HG02759 (cell line): ENCODE measurements at regions not wholly inside any gene's neighbourhood (a gene's known extent, or its start where the extent isn't known, plus 50 kb on each side); places are given as distances from the start of the nearest gene placed in this dataset.
"Not testable (repeated sequence)": the region's sequence is repeated elsewhere in the genome, so short reads cannot be mapped to it uniquely, and the experiment has no call there.

ENCODE experiments used
- ATAC-seq: cut with Tn5 transposase; IDR thresholded peaks from one replicate; pipeline ENCODE4 v1.9.1; 2021; ENCODE audit warnings: mild to moderate bottlenecking, moderate library complexity; ENCODE audit not compliant: unreplicated experiment

DNA sequence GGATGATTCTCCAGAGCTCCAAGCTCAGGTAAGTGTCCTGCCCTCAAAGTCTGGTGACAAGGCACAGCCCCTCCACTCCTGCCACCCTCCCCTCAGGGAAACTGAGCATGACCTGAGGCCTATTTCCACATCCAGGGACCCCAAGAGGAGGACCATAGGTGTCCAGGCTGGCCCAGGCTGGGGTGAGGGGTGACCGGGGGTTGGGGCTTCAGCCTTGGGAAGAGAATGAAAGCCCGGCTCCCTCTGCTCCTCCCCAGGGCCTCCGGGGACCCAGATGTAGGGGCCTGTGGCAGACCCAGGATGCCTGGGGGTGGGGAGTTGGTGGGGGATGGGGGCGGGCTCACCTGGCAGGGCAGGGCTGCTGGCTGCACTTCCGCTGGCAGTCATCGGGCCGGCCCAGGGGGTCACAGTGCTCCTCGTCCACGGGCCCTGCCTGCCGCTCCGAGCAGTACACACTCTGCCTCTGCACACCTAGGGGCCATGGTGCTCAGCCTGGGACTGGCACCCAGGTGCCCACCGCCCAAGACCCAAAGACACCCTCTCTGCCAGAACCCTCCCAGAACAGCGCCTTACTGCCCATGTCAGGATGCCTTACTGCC, 116.5 kb upstream of the AKAP13 start:
- not testable (repeated sequence) for ATAC-seq

DNA sequence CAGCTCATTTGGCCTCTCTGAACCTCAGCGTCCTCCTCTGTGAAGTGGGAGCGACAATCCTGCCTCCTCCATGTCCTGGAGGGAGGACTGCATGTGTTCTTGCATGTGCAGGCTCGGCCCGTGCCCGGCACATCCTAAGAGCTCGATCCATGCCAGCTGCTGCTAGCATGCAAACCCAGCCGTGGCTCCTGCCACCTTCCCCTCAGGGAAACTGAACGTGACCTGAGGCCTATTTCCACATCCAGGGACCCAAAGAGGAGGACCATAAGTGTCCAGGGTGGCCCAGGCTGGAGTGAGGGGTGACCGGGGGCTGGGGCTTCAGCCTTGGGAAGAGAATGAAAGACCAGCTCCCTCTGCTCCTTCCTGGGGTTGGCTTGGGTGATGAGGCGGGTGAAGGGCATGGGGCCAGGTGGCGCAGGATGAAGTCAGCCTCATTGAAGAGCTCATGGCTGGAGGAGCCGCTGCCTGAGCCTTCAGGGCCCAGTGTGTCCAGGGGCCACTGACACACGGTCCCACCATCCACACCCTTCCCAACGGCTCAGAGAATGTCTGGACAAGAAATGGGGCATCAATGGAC, 115.7 kb upstream of the AKAP13 start:
- ATAC-seq = not testable (repeated sequence)

DNA sequence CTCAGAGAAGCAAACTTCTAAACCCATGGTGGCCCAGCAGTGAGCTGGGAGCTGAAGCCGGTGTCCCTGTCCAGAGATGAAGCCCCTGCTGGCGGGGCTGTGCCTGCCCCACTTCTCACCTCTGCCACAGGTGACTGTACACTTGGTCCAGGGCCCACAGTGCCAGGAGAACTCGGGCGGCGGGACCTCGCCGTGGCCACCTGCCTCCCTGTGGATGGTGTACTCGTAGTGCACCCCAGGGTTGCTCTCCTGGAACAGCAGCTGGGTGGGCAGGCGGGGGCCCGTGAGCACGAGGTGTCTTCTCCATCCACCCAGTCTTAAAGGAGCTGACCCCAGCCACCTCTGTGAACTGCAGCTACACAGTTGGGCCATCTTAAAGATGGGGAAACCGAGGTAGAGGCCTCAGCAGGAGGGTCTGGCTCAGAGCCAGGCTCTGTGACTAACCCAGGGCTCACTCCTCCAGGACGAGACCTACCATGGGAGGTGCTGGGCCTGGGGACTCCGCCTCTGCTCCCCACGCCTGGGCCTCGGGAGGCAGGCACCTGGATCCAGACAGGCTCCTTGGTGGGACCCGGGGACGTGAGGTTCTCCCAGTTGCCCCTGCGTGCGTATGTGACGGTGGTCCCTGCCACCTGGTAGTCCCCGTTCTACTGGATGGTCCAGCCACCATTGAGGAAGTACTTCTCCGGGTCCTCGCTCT, 113.1 kb upstream of the AKAP13 start:
- ATAC-seq = not testable (repeated sequence)

DNA sequence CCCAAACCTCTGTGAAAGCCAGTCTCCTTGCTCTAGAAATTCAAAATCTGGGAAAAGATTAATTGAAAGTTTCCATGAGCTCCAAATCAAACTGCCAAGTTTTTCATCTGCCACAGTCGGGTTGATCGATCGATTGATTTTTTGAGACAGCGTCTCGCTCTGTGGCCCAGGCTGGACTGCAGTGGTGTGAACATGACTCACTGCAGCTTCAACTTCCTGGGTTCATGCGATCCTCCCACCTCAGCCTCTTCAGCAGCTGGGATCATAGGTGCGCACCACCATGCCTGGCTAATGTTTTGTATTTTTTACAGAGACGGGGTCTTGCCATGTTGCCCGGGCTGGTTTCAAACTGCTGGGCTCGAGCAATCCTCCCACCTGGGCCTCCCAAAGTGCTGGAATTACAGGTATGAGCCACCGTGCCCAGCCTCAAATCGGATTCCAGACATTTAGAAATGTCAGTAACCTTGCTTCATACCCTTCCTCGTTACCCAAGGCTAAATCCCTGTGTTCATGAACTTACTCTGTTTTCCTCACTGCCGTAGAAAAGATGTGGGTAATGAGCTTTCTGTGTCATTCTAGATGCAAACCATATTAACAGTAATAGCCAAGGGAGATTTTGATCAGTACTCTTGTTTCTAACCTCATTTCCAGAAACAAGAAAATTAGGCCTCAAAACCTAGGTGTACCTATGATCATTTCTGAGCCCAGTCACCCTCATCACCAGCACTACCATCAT, 105.9 kb upstream of the AKAP13 start:
- no peak for ATAC-seq

DNA sequence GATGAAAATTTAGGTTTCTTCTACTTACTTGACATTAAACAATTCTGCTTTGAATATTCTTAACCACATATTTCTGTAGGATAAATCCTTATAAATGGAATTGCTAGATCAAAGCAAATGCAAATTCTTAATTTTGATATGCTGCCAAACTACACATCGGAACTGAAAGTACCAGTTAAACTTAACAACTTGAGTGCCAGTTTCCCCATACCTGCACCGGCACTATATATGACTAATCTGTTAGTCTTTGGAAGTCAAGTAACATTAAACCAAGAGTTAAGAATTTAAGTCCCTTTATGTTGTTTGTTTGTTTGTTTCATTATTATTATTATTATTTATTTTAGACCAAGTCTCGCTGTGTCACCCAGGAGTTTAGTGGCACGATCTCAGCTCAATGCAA, 103.9 kb upstream of the AKAP13 start:
- no peak for ATAC-seq

DNA sequence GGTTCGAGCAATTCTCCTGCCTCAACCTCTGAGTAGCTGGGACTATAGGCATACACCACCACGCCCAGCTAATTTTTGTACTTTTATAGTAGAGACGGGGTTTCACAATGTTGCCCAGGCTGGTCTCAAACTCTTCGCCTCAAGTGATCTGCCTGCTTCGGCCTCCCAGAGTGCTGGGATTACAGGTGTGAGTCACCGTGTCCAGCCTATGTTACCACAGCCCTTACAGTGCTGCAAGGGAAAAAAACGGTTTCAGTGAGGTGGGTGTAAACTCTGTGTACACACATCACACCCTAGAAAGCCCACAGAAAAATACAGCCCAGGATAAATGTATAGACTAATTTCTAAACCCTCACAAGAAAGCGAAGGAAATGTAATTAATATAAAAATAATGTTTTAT, 103.5 kb upstream of the AKAP13 start:
- ATAC-seq = no peak

DNA sequence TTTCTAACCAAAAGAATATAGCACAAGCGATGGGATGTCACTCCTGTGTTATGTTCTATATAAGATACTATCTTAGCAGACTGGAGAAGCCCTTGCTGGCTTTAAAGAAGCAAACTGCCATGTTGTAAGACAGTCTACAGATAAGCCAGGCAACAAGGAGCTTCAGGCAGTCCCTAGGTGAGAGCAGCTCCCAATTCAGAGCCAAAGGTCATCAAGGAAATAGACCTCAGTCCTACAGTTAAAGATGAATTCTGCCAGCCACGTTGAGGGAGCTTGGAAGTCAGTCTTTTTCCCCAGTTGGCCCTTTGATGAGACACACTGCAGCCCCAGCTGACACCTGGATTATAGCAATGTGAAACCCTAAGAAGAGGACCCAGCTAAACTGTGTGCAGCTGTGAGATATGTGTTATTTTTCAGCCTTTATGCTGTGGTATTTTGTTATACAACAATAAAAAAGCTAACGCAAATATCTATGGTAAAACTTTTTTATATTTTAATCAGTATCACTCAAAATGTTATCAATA, 102.5 kb upstream of the AKAP13 start:
- ATAC-seq = no peak

DNA sequence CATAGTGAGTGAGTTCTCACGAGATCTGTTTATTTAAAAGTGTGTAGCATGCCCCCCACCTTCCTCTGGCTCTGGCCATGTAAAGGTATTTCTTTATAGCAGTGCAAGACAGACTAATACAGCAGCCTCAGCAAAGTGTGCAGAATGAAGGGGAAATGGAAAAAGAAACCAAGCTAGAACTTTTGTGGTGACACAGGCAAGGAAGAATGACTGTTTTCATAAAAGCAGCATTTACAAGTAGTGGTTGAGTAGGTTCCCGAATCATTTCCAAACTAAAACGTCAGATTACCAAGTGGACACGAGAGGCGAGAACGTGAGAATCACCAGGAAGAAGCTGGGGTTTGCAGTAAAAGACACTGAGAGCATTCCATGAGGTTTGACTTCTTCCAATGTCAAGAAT, 100.2 kb upstream of the AKAP13 start:
- no peak for ATAC-seq

DNA sequence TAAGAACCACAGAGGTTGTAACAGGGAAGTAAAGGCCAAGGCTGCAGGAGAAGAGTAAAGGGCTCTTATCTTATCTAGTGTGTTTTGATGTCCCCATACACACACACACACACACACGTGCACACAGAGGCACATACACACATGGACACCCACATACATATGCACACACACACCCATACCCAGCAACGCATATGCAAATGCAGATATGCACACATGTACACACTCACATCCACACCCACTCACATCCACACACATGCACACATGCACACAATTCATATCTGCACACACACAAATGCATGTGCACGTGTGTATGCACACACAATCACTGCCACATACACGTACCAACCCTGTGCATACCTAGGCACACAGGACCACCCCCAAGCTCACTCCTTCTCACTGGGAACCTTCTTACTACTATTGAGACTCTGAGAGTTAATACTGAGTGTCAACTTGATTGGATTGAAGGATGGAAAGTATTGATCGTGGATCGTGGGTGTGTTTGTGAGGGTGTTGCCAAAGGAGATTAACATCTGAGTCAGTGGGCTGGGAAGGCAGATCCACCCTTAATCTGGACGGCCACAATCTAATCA, 99.0 kb upstream of the AKAP13 start:
- no peak for ATAC-seq

DNA sequence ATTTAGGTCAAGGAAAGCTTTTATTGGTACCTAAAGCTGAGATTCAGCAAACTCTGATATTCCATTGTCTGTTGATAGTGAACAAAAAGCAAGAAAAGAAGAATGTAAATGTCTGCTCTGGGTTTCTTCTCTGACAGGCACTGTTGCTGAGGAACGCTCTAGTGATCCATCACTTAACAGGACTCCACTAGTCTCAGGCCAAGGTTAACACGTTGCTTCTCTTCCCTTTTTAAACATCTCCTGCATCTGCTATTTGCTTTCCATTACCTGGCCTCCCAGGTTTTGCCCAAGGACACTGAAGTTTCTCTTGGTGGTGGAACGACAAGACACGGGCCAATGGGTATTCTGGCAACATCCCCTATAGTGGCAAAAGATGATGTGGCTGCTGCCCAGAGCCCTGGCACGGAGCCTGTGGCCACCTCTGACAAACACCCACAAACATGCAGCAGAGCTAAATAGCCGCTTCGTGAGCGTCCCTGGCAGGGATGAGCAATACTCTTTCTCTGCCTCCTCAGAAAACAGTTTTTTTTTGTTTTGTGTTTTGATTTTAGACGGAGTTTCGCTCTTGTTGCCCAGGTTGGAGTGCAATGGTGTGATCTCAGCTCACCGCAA, 97.8 kb upstream of the AKAP13 start:
- no peak for ATAC-seq

DNA sequence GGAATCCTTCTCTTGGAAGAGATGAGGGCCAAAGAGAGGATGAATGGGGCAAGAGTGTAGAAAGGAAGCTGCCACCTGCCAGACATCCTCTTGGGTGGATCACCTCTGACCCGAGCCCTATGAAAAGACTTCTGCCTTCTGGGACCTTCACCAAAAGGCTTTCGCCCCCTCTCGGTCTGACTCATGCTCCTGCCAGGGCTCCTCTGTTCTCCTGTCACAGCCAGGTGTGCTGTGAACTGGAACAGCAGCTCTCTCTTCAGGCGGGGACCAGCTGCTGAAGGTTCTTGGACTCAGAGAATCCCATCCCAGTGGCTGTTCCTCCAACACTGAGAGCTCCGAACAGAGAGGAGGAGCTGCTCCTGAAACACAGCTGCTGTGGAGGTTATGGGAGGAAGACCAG, 96.6 kb upstream of the AKAP13 start:
- ATAC-seq = peak; percentile 79

DNA sequence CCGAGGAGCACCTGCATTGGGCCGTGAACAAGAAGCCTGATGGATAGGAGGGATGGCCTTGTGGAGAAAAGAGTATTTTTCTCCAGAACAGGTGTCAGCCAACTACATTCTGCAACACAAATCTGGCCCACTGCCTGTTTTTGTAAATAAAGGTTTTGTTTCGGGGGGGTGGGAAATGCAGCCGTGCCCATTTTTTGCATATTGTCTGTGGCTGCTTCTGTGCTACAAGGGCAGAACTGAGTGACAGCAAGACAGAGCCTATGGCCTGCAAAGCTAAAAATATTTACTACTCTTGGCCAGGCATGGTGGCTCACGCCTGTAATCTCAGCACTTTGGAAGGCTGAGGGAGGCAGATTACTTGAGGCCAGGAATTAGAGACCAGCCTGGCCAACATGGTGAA, 95.9 kb upstream of the AKAP13 start:
- peak; percentile 77 for ATAC-seq

DNA sequence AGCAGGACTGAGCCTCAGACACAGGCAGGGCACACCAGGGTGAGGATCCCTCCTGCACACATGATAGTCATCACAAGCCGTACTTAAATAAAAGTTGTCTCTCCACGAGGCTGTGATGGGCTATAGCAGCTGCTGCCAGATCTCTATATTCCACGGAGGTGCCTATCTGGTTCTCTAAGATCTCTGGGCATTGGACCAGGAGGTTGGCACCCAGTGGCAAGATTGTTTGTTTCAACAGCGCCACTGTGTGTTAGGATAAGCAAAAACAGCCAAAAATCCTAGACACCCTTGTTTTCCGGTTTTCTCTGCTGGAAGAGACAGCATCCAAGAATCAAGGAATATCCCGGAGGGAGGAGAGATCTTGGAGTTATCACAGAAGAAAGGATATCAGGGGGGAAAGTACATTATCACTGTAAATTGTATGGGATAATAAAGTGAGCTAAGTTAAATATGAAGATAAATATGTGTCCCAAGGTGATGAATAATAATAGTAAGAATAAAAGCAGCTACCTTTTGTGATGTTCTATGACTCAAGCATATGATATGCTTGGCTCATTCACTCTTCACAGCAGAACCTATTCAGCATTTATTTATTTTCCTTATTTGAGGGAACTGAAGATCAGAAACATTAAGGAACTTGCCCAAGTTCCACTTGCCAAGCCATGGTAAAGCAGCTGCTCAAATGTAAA, 90.6 kb upstream of the AKAP13 start:
- no peak for ATAC-seq

DNA sequence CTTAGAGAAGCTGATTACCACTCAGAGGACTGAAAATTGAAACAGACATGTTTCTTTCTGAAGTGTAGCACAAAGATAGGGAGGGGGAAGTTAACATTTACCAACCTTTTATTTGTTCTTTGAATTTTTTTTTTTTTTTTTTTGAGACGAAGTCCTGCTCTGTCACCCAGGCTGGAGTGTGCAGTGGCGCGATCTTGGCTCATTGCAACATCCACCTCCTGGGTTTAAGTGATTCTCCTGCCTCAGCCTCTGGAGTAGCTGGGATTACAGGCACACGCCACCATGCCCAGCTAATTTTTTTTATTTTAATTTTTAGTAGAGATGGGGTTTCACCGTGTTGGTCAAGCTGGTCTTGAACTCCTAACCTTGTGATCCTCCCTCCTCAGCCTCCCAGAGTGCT, 87.8 kb upstream of the AKAP13 start:
- not testable (repeated sequence) for ATAC-seq

DNA sequence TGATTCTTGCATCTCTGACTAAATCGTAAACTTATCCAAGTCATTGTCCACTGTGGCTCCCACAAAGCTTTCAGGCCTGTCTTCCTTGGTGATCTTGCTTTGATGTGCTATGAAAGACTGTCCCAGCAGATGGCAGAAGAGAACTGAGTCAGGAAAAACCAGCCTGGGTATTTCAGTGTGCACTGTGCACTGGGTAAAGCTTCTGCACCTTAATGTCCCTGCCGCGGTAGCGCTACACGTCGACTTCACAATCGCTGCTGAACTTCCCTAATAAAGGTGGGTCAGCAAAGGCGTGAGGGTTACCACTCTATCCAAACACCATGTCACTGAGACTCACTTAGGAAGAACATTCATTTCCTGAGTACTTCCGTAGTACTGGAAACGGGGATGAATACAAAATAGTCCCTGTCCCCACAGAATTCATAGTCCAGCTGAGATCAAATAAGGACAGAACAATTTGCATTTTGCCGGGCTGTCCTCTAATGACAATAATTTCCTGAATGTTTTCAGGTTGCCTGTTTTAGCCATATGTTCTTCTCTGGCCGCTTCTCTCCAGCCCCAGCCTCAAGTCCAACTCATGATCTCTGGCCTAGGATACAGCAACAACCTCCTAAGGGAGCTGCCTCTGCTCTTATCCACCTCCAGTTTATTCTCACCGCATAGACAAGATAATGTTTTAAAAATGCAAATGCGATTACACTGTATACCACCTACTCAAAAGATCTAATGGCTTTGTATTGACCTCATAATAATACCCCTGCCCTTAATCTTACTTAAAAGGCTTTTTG, 83.6 kb upstream of the AKAP13 start:
- ATAC-seq = peak; percentile 92

DNA sequence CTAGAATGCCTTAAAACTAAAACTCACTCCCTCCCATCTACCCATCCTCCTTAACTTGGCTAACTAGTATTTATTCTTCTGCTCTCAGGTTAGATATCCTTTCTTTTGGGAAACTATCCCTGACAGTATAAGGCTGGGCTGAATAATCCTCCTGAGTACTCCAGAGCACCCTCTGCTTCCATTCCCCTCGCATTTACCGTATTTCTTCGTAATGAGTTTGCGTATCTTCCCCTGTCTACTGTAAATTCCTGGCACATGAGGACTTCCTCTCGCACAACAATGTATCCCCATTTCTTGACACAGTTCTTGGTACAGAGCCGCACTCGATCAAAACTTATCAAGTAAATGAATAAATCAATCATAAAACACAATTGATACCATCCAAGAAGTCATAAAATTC, 82.9 kb upstream of the AKAP13 start:
- no peak for ATAC-seq

DNA sequence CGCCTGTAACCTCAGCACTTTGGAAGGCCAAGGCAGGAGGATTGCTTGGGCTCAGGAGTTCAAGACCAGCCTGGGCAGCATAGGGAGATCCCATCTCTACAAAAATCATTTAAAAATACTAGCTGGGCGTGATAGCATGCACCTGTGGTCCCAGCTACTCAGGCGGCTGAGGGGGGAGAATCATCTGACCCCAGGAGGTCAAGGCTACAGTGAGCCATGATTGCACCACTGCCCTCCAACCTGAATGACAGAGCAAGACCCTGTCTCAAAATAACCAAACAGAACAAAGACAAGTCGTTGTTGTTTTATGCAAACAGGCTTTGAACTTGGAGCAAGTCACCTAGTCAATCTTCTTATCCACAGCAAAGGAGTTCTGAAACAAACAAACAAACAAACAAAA, 82.0 kb upstream of the AKAP13 start:
- ATAC-seq = no peak

DNA sequence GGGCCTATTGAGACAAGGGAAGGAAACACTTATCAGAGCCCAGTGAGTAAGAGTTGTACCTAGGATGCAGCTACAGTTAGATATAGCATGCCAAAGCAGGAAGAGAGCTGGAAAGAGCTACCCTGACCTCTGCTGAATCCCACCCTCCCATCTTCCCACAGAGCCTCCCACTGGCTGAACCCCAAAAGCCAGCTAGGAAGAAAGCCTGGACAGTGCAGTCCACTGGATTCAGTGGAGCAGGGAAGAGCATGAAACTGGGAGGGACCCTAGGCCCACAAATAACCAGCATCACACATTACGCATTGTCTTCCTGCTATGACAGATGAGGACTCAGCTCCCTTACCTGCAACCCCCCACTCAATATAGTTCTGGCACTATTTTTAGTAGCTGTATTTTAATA, 81.5 kb upstream of the AKAP13 start:
- no peak for ATAC-seq

DNA sequence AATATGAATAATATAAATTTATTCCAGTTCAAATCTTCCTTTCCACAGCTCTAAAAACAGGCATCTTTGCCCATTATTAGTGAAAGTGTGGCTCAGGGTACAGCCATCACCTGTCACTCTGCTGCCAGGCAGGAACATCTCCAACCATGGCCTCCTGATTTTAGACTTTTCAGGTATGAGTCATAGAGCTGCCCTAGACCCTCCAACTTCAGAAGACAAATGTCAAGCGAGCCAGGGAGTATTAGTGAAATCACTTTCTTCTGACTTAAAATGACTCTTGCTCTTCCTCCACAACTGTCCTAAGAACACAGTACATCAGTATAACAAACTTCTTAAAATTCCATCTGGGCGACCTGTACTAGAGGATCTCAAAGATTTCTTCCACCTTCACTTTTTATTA, 78.1 kb upstream of the AKAP13 start:
- ATAC-seq = no peak
